Heart right ventricle (tissue), 16 donors: ENCODE measurements at regions not wholly inside any gene's neighbourhood (a gene's known extent, or its start where the extent isn't known, plus 50 kb on each side); places are given as distances from the start of the nearest gene placed in this dataset.

Experiments used
- ATAC-seq, 8 donors: fragments of 200-7000 bp; cut with Tn5 transposase; one replicate each; pipeline ENCODE4 v1.9.1; 2020; ENCODE audit warnings: mild to moderate bottlenecking in 8 of 8, moderate library complexity in 8 of 8, moderate number of reproducible peaks in 1 of 8
- DNase-seq, 2 donors: peaks; one replicate each; pipeline ENCODE4 v3.0.0-alpha.2; 2020
- H3K27ac ChIP-seq, 10 donors: fragments of 200-600 bp; sonication (generic) in 2 of 10; one replicate each; pipeline versions ENCODE4 v1.5.0 to v1.8.0; 2020 to 2022; ENCODE audit warnings: mild to moderate bottlenecking in 3 of 10
- H3K27me3 ChIP-seq, 7 donors: fragments of 200-600 bp; one replicate each; pipeline ENCODE4 v1.8.0; 2021 to 2022; ENCODE audit warnings: mild to moderate bottlenecking in 2 of 7
- H3K36me3 ChIP-seq, 9 donors: fragments of 200-600 bp; sonication (generic) in 1 of 9; one replicate each; pipeline versions ENCODE4 v1.5.0 to v1.8.0; 2020 to 2022; ENCODE audit warnings: mild to moderate bottlenecking in 2 of 9
- H3K4me1 ChIP-seq, 9 donors: fragments of 200-600 bp; sonication (generic) in 1 of 9; one replicate each; pipeline versions ENCODE4 v1.5.0 to v1.8.0; 2020 to 2022; ENCODE audit warnings: mild to moderate bottlenecking in 4 of 9
- H3K4me3 ChIP-seq, 10 donors: fragments of 200-600 bp; sonication (generic) in 2 of 10; one replicate each; pipeline versions ENCODE4 v1.5.0 to v1.8.0; 2020 to 2022; ENCODE audit warnings: mild to moderate bottlenecking in 7 of 10, moderate library complexity in 2 of 10
- H3K9me3 ChIP-seq, 11 donors: fragments of 200-600 bp in 10 of 11; sonication (generic) in 2 of 11; one replicate each; pipeline versions ENCODE4 v1.5.0 to v1.8.0; 2013 to 2022; ENCODE audit warnings: mild to moderate bottlenecking in 2 of 11, control low read depth in 1 of 11, moderate library complexity in 1 of 11
- CTCF ChIP-seq, 9 donors: fragments of 200-600 bp; sonication (generic) in 2 of 9; IDR thresholded peaks; one replicate each; pipeline versions ENCODE4 v1.5.0 to v1.8.0; 2021 to 2022; ENCODE audit warnings: antibody characterized with exemption in 9 of 9, mild to moderate bottlenecking in 5 of 9, moderate library complexity in 1 of 9
- WGBS, 2 donors: extraction: QIAGEN DNeasy Blood & Tissue Kit; methylation state at CpG; one replicate each; pipeline ENCODE4 v1.1.7; 2013; ENCODE audit warnings: inconsistent platforms in 1 of 2; 5-methylcytosine and 5-hydroxymethylcytosine counted together
- intact Hi-C, 10 donors: fragments of 100-400 bp; cut with DNase I; formaldehyde crosslinking; loops; one replicate each; pipeline versions ENCODE4 v1.11.1 to v1.14.2; 2022
- donor health status: Arrhythmogenic right ventricular cardiomyopathy.
- donor health status: ischemic (EF 13 %, LVEDD 7.1; RV severe dilation, severe dysfunction).
- donor health status: healthy with polysubstance abuse.
- donor health status: DM: no; HTN: yes; CAD: no.
- donor health status: DM: no; HTN: no; CAD: no.
- donor health status: ischemic (EF 25% LVEDD 6.9; RV normal size, moderate dysfunction).
- donor health status: ischemic (EF 25% LVEDD 5.7; RV mildly dilated, moderate dysfunction).
- donor health status: healthy.
- donor health status: DM: yes; HTN: yes; CAD: no.
- donor health status: Ischemic cardiomyopathy.
- donor health status: ischemic (EF 35%, LVEDD 5.7; RV mildly dilated, moderate dysfunction).
- donor health status: nonischemic (EF 11% LVEDD 7.7; RV severe dilation, severe dysfunction).
- donor health status: DM: yes; HTN: yes; CAD: no.
- donor health status: PGD.
- donor health status: ischemic (EF 29% LVEDD 5.4; RV normal size, mild dysfunction).
- donor health status: nonischemic (EF 23%, LVEDD 6.1; RV moderate dilation, normal function).

- Histone ChIP-seq H3K4me1 (peaks cover 0 to 8% (median 0%) of the 10 kb centered on the region in 9 donors), H3K36me3 (no peaks in the 10 kb centered on the region), H3K27me3 (peaks cover 0 to 5% (median 0%) of the 10 kb centered on the region in 7 donors), H3K9me3 (no peaks in the 10 kb centered on the region), H3K27ac (peak overlapping the region in 1 of 10 donors; percentile 24), H3K4me3 (no peak overlapping the region)
- DNase-seq (no peak), ATAC-seq (no peak)
- intact Hi-C loops: no loop called here
- no peak for TF ChIP-seq CTCF (IDR thresholded peaks at IDR 0.05)
- WGBS, 2 donors: 72 to 83% methylated on average over 1 of the region's 1 CpG
Observed at GRCh38 chr10:8404721-8405120, 350.2 kb downstream of the GATA3 start.

GRCh38 chr10:8405596-8405995, 351.1 kb downstream of the GATA3 start:
- Histone ChIP-seq H3K4me1 (peaks cover 0 to 8% (median 0%) of the 10 kb centered on the region in 9 donors), H3K27ac (peak overlapping the region in 1 of 10 donors; percentile 24), H3K36me3 (no peaks in the 10 kb centered on the region), H3K9me3 (no peaks in the 10 kb centered on the region), H3K27me3 (peaks cover 0 to 2% (median 0%) of the 10 kb centered on the region in 7 donors), H3K4me3 (no peak overlapping the region)
- ATAC-seq (peak in 1 of 8 donors; percentile 13), DNase-seq (no peak)
- WGBS, 2 donors: 64 to 68% methylated on average over 6 of the region's 6 CpGs
- no peak for TF ChIP-seq CTCF (IDR thresholded peaks at IDR 0.05)
- intact Hi-C loops: no loop called here

GRCh38 chr10:8407501-8408021, 353.1 kb downstream of the GATA3 start:
- Histone ChIP-seq H3K4me3 (no peak overlapping the region), H3K9me3 (no peaks in the 10 kb centered on the region), H3K27me3 (no peaks in the 10 kb centered on the region), H3K36me3 (no peaks in the 10 kb centered on the region), H3K27ac (no peak overlapping the region), H3K4me1 (peaks cover 0 to 8% (median 0%) of the 10 kb centered on the region in 9 donors)
- DNase-seq: no peak
- no peak for ATAC-seq
- intact Hi-C loops: no loop called here
- no peak for TF ChIP-seq CTCF (IDR thresholded peaks at IDR 0.05)

- ATAC-seq: no peak
- Histone ChIP-seq H3K4me3 (no peak overlapping the region), H3K27me3 (no peaks in the 10 kb centered on the region), H3K9me3 (peaks cover 0 to 4% (median 0%) of the 10 kb centered on the region in 11 donors), H3K36me3 (no peaks in the 10 kb centered on the region), H3K27ac (no peak overlapping the region), H3K4me1 (peaks cover 0 to 3% (median 0%) of the 10 kb centered on the region in 9 donors)
- 71 to 81% methylated on average over 3 of the region's 3 CpGs for WGBS, 2 donors
- DNase-seq: no peak
- TF ChIP-seq CTCF (IDR thresholded peaks at IDR 0.05): no peak
- intact Hi-C loops: no loop called here
Observed at GRCh38 chr10:8410506-8410905, 356.0 kb downstream of the GATA3 start.
